GM23338 (cell line): ENCODE measurements at regions not wholly inside any gene's neighbourhood (a gene's known extent, or its start where the extent isn't known, plus 50 kb on each side); places are given as distances from the start of the nearest gene placed in this dataset.

Experiments
- CREB1 ChIP-seq: fragments of 250-450 bp; sonication (Bioruptor Pico); IDR thresholded peaks from 2 replicates; pipeline ENCODE4 v1.5.0; 2020; ENCODE audit warnings: low read depth, mild to moderate bottlenecking, moderate library complexity
- CTCF ChIP-seq, 2 experiments: fragments of 200-600 bp in 1 of 2; sonication (generic) in 1 of 2; conservative IDR thresholded peaks; 2 replicates each; pipeline versions ENCODE4 v1.5.1 to v1.6.1; 2016 to 2017; ENCODE audit warnings: antibody characterized with exemption in 2 of 2, low read depth in 2 of 2, mild to moderate bottlenecking in 2 of 2, moderate library complexity in 1 of 2
- ETS1 ChIP-seq: IDR thresholded peaks from 2 replicates; pipeline ENCODE4 v1.6.1; 2016; ENCODE audit warnings: antibody characterized with exemption
- EZH2 ChIP-seq: fragments of 200-600 bp; sonication (generic); IDR thresholded peaks from one replicate; pipeline ENCODE4 v1.8.0; 2017; ENCODE audit warnings: antibody characterized with exemption, mild to moderate bottlenecking, low read depth; ENCODE audit not compliant: unreplicated experiment
- EZH2phosphoT487 ChIP-seq: fragments of 200-600 bp; sonication (generic); IDR thresholded peaks from one replicate; pipeline ENCODE4 v1.8.1; 2018; ENCODE audit warnings: antibody characterized with exemption; ENCODE audit not compliant: unreplicated experiment
- JUNB ChIP-seq: IDR thresholded peaks from one replicate; pipeline ENCODE4 v1.6.1; 2016; ENCODE audit warnings: antibody characterized with exemption; ENCODE audit not compliant: unreplicated experiment
- POLR2AphosphoS5 ChIP-seq: IDR thresholded peaks from 2 replicates; pipeline ENCODE4 v1.6.1; 2016; ENCODE audit warnings: antibody characterized with exemption, low read depth
- REST ChIP-seq: IDR thresholded peaks from one replicate; pipeline ENCODE4 v1.6.1; 2018; ENCODE audit warnings: antibody characterized with exemption; ENCODE audit not compliant: unreplicated experiment
- STAT1 ChIP-seq: IDR thresholded peaks from one replicate; pipeline ENCODE4 v1.6.1; 2016; ENCODE audit warnings: antibody characterized with exemption; ENCODE audit not compliant: unreplicated experiment
- ZNF114 ChIP-seq: fragments of 250-450 bp; sonication (Bioruptor Pico); IDR thresholded peaks from 2 replicates; pipeline ENCODE4 v1.5.0; 2020; ENCODE audit warnings: mild to moderate bottlenecking, moderate library complexity
- ZNF331 ChIP-seq: fragments of 250-450 bp; sonication (Bioruptor Pico); IDR thresholded peaks from 2 replicates; pipeline ENCODE4 v1.5.0; 2020; ENCODE audit warnings: low read depth, mild to moderate bottlenecking, moderate library complexity

GRCh38 chr5:175815126-175815913, 56.1 kb upstream of the CPLX2 start:
- TF ChIP-seq CREB1 (CRISPR knock-in tag), result no peak
- no peak for TF ChIP-seq JUNB
- no peak for TF ChIP-seq POLR2AphosphoS5
- no peak for TF ChIP-seq CTCF (conservative IDR thresholded peaks at IDR 0.05; ENCODE audit: low read depth in 2 of 2)
- TF ChIP-seq ZNF331 (CRISPR knock-in tag), result no peak
- TF ChIP-seq EZH2, result no peak
- no peak for TF ChIP-seq EZH2phosphoT487
- no peak for TF ChIP-seq REST
- TF ChIP-seq ETS1, result no peak
- no peak for TF ChIP-seq STAT1
- no peak for TF ChIP-seq ZNF114 (CRISPR knock-in tag)
